ENCODE measurements at regions not wholly inside any gene's neighbourhood (a gene's known extent, or its start where the extent isn't known, plus 50 kb on each side); places are given as distances from the start of the nearest gene placed in this dataset.

- no peak for FAIRE-seq
These were observed 269.7 kb downstream of the FLRT2 start for GRCh38 chr14:85799668-85800067.

GRCh38 chr14:85798856-85799255 is 268.9 kb downstream of the FLRT2 start:
- FAIRE-seq: no peak

GRCh38 chr14:85793533-85793932 is 263.6 kb downstream of the FLRT2 start:
- FAIRE-seq: no peak

- no peak for FAIRE-seq
These were observed 259.6 kb downstream of the FLRT2 start for GRCh38 chr14:85789506-85789905.

- no peak for FAIRE-seq
These were observed 258.7 kb downstream of the FLRT2 start for GRCh38 chr14:85788470-85789233.

GRCh38 chr14:85766295-85766694 is 236.4 kb downstream of the FLRT2 start:
- FAIRE-seq: no peak

- no peak for FAIRE-seq
These were observed 234.9 kb downstream of the FLRT2 start for GRCh38 chr14:85764822-85765221.

- FAIRE-seq: no peak
These were observed 232.6 kb downstream of the FLRT2 start for GRCh38 chr14:85762526-85762925.

GRCh38 chr14:85752175-85752574 is 222.2 kb downstream of the FLRT2 start:
- FAIRE-seq: no peak

GRCh38 chr14:85744573-85744972 is 214.6 kb downstream of the FLRT2 start:
- no peak for FAIRE-seq

GRCh38 chr14:85732031-85732430 is 202.1 kb downstream of the FLRT2 start:
- FAIRE-seq: no peak

- FAIRE-seq: no peak
These were observed 201.2 kb downstream of the FLRT2 start for GRCh38 chr14:85731186-85731585.

- FAIRE-seq: no peak
These were observed 198.6 kb downstream of the FLRT2 start for GRCh38 chr14:85728476-85729065.

GRCh38 chr14:85714069-85714468 is 184.1 kb downstream of the FLRT2 start:
- no peak for FAIRE-seq

- FAIRE-seq: no peak
These were observed 181.7 kb downstream of the FLRT2 start for GRCh38 chr14:85711620-85712019.
